Keratinocyte (primary cell): ENCODE measurements at regions not wholly inside any gene's neighbourhood (a gene's known extent, or its start where the extent isn't known, plus 50 kb on each side); places are given as distances from the start of the nearest gene placed in this dataset.

Experiments used
- DNase-seq: peaks from one replicate; pipeline ENCODE4 v3.0.0-alpha.2; 2011; ENCODE audit warnings: low read depth, missing footprints, low spot score
- FAIRE-seq: peaks from 2 replicates; lab custom pipeline; 2011; peaks lifted over from hg19 to GRCh38; lab: Jason Lieb, UNC
- H2AFZ ChIP-seq: 2 replicates; pipeline ENCODE4 v1.6.0; 2012; ENCODE audit warnings: low read length, control low read depth, inconsistent platforms; ENCODE audit not compliant: control insufficient read depth
- H3K27ac ChIP-seq: 2 replicates; pipeline ENCODE4 v1.5.1; 2011; ENCODE audit warnings: low read length; ENCODE audit not compliant: control insufficient read depth, insufficient read depth
- H3K27me3 ChIP-seq: 3 replicates; pipeline ENCODE4 v1.6.0; 2011; ENCODE audit warnings: low read length; ENCODE audit not compliant: control insufficient read depth, insufficient read depth; ENCODE audit errors: extremely low read depth
- H3K36me3 ChIP-seq, 2 experiments: 2 replicates in 1 of 2; 3 replicates in 1 of 2; pipeline ENCODE4 v1.5.1; 2011; ENCODE audit warnings: low read length in 2 of 2, mild to moderate bottlenecking in 1 of 2; ENCODE audit not compliant: control insufficient read depth in 2 of 2, insufficient read depth in 2 of 2; ENCODE audit errors: extremely low read depth in 1 of 2
- H3K4me1 ChIP-seq: 3 replicates; pipeline ENCODE4 v1.5.1; 2011; ENCODE audit warnings: low read length; ENCODE audit not compliant: control insufficient read depth, insufficient read depth; ENCODE audit errors: extremely low read depth
- H3K4me2 ChIP-seq: 3 replicates; pipeline ENCODE4 v1.6.0; 2011; ENCODE audit warnings: low read depth, low read length; ENCODE audit not compliant: control insufficient read depth, insufficient read depth; ENCODE audit errors: extremely low read depth
- H3K4me3 ChIP-seq, 3 experiments: fragments of 200-600 bp in 1 of 3; sonication (generic) in 1 of 3; 2 replicates in 2 of 3; 3 replicates in 1 of 3; pipeline ENCODE4 v1.5.1; 2011 to 2016; ENCODE audit warnings: low read length in 3 of 3, mild to moderate bottlenecking in 3 of 3, control low read depth in 2 of 3, inconsistent platforms in 1 of 3, low read depth in 1 of 3, mixed read lengths in 1 of 3, mixed run types in 1 of 3, moderate library complexity in 1 of 3; ENCODE audit not compliant: control insufficient read depth in 2 of 3, insufficient read depth in 2 of 3; ENCODE audit errors: extremely low read depth in 1 of 3
- H3K79me2 ChIP-seq: 2 replicates; pipeline ENCODE4 v1.6.0; 2012; ENCODE audit warnings: low read length; ENCODE audit not compliant: control insufficient read depth, insufficient read depth
- H3K9ac ChIP-seq: 3 replicates; pipeline ENCODE4 v1.6.0; 2011; ENCODE audit warnings: low read length; ENCODE audit not compliant: control insufficient read depth, insufficient read depth; ENCODE audit errors: extremely low read depth
- H3K9me1 ChIP-seq: 3 replicates; pipeline ENCODE4 v1.6.0; 2011; ENCODE audit warnings: low read length; ENCODE audit not compliant: control insufficient read depth, insufficient read depth; ENCODE audit errors: extremely low read depth
- H3K9me3 ChIP-seq: 2 replicates; pipeline ENCODE4 v1.5.1; 2012; ENCODE audit warnings: low read depth, low read length; ENCODE audit not compliant: control insufficient read depth
- H4K20me1 ChIP-seq: 3 replicates; pipeline ENCODE4 v1.6.0; 2011; ENCODE audit warnings: low read length; ENCODE audit not compliant: control insufficient read depth, insufficient read depth; ENCODE audit errors: extremely low read depth
- CTCF ChIP-seq, 3 experiments: IDR thresholded peaks in 1 of 3; conservative IDR thresholded peaks in 1 of 3; optimal IDR thresholded peaks in 1 of 3; 2 replicates in 2 of 3; 3 replicates in 1 of 3; pipeline versions ENCODE3 to v1.5.1; 2011; ENCODE audit warnings: low read length in 3 of 3, mild to moderate bottlenecking in 3 of 3, moderate library complexity in 2 of 3, control low read depth in 1 of 3, inconsistent platforms in 1 of 3; ENCODE audit not compliant: insufficient read depth in 2 of 3; ENCODE audit errors: extremely low read depth in 1 of 3
- EZH2 ChIP-seq: IDR thresholded peaks from one replicate; pipeline ENCODE4 v1.6.1; 2012; ENCODE audit warnings: inconsistent platforms, mild to moderate bottlenecking, low read length, moderate library complexity
- dilution Hi-C: fragments of 300-500 bp; cut with MboI; formaldehyde crosslinking; loops from one replicate; pipeline ENCODE4 v1.7.0; 2020; ENCODE audit warnings: low sequenced_read_pairs; ENCODE audit not compliant: extremely low pct_ligation_motif_present

- Histone ChIP-seq H3K27ac (no peak overlapping the region), H3K4me3 (no peak overlapping the region), H3K79me2 (no peaks in the 10 kb centered on the region), H3K27me3 (no peaks in the 10 kb centered on the region), H4K20me1 (no peaks in the 10 kb centered on the region), H3K36me3 (no peaks in the 10 kb centered on the region), H3K9me3 (no peaks in the 10 kb centered on the region), H2AFZ (no peak overlapping the region), H3K9me1 (no peaks in the 10 kb centered on the region), H3K4me1 (no peaks in the 10 kb centered on the region), H3K9ac (no peak overlapping the region), H3K4me2 (no peak overlapping the region)
- TF ChIP-seq EZH2 (no peak), CTCF (optimal IDR thresholded peaks at IDR 0.05 in 1 of 3, IDR thresholded peaks at IDR 0.05 in 1 of 3, conservative IDR thresholded peaks at IDR 0.05 in 1 of 3; ENCODE audit: extremely low read depth in 1 of 3, insufficient read depth in 2 of 3, low read length in 3 of 3) (no peak)
- dilution Hi-C loops: no loop called here
- DNase-seq: no peak
- no peak for FAIRE-seq
Measured at GRCh38 chr5:101338226-101338625, 435.1 kb upstream of the ST8SIA4 start.

- DNase-seq (no peak), FAIRE-seq (no peak)
- Histone ChIP-seq H3K9me3 (no peaks in the 10 kb centered on the region), H3K9ac (no peak overlapping the region), H3K79me2 (no peaks in the 10 kb centered on the region), H3K9me1 (no peaks in the 10 kb centered on the region), H4K20me1 (no peaks in the 10 kb centered on the region), H3K4me2 (no peak overlapping the region), H3K27ac (no peak overlapping the region), H3K36me3 (no peaks in the 10 kb centered on the region), H3K4me1 (no peaks in the 10 kb centered on the region), H3K4me3 (no peak overlapping the region), H3K27me3 (no peaks in the 10 kb centered on the region), H2AFZ (no peak overlapping the region)
- dilution Hi-C loops: no loop called here
- no peak for TF ChIP-seq CTCF (optimal IDR thresholded peaks at IDR 0.05 in 1 of 3, IDR thresholded peaks at IDR 0.05 in 1 of 3, conservative IDR thresholded peaks at IDR 0.05 in 1 of 3; ENCODE audit: extremely low read depth in 1 of 3, insufficient read depth in 2 of 3, low read length in 3 of 3)
- TF ChIP-seq EZH2: no peak
Measured at GRCh38 chr5:101327816-101328215, 424.7 kb upstream of the ST8SIA4 start.
